ENCODE measurements at regions not wholly inside any gene's neighbourhood (a gene's known extent, or its start where the extent isn't known, plus 50 kb on each side); places are given as distances from the start of the nearest gene placed in this dataset.

DNA sequence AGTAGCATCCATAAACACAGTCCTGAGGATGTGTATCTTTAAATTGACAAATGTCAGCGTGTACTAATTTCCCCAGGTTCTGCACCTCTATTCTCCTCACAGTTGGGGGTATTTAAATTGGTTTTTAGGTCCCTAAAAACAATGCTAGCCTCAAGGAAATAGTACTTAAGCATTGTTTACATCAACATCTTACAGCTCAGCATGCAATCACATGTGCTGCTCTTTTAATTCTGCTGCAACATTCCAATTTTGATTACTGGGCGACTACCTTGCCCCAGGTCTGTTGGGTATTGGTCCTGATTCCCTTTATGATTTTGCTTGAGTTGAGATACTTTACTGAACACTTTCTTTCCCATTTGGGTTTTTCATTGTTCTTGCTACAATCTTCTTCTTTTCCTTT, 616.6 kb downstream of the CCER1 start:
- TF ChIP-seq, protein P1, sequence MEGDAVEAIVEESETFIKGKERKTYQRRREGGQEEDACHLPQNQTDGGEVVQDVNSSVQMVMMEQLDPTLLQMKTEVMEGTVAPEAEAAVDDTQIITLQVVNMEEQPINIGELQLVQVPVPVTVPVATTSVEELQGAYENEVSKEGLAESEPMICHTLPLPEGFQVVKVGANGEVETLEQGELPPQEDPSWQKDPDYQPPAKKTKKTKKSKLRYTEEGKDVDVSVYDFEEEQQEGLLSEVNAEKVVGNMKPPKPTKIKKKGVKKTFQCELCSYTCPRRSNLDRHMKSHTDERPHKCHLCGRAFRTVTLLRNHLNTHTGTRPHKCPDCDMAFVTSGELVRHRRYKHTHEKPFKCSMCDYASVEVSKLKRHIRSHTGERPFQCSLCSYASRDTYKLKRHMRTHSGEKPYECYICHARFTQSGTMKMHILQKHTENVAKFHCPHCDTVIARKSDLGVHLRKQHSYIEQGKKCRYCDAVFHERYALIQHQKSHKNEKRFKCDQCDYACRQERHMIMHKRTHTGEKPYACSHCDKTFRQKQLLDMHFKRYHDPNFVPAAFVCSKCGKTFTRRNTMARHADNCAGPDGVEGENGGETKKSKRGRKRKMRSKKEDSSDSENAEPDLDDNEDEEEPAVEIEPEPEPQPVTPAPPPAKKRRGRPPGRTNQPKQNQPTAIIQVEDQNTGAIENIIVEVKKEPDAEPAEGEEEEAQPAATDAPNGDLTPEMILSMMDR (IDR thresholded peaks at IDR 0.05; ENCODE audit: insufficient read depth, missing control alignments) = no peak
- DNase-seq (ENCODE audit: insufficient read length, low spot score) = no peak
- FAIRE-seq = no peak

DNA sequence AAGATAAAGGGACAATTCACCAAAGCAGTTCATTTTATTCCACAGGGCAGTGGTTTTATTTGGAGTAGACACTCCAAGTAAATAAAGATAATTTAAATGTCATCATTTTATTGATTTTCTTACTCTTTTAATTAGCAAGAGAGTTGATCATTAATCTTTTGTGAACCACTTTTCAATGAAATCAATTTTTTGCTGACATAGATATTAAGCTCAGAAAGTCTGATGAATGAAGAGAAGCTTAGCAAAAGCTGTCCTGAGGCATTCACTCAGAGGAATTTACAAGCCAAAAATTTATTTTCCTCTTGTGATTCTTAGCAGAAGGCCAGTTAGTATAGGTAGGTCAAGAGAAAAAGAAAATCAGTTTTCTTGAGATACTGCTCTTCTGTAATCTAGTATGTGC, 618.0 kb downstream of the CCER1 start:
- DNase-seq (ENCODE audit: insufficient read length, low spot score) (no peak), FAIRE-seq (no peak)
- TF ChIP-seq, protein P1 (IDR thresholded peaks at IDR 0.05; ENCODE audit: insufficient read depth, missing control alignments) = no peak

DNA sequence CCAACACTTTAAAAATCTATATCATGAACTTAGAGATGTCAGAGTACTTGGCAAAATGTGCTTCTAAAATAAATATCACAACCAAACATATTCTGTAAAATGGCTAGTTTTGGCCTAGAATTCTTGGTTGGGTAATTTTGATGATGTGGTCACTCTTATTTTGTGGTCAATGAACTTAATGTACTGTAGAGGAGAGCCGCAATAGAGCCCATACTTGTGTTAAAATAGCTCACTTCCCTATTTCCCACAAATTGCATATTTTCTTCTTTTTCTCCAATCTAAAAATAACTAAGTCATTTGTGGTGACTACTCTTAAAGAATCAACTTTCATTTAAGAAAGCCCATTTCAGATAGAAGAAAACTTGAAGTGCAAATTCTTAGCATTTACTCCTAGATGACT, 619.4 kb downstream of the CCER1 start:
- TF ChIP-seq, protein P1 (IDR thresholded peaks at IDR 0.05; ENCODE audit: insufficient read depth, missing control alignments) = no peak
- peak; percentile 6 for FAIRE-seq
- no peak for DNase-seq (ENCODE audit: insufficient read length, low spot score)

DNA sequence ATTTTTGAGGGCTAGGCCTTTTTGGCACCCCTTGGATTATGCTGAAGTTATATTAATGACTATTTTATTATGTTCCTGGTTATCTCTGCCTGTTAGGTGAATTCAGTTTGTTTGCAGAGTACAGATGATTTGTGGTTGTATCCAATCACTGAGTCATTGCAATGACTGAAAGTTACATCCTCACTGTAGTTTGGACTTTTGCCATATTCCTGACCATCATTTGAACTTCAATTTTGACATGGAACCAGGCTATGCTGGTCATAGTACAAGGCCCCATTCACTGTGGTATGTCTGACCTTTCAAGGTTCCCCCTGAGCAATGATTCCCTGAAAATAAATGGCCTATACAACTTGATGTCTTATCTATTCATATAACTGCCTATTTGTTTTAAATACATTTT, 621.0 kb downstream of the CCER1 start:
- DNase-seq (ENCODE audit: insufficient read length, low spot score) (no peak), FAIRE-seq (peak; percentile 77)
- TF ChIP-seq, protein P1 (IDR thresholded peaks at IDR 0.05; ENCODE audit: insufficient read depth, missing control alignments) = no peak

DNA sequence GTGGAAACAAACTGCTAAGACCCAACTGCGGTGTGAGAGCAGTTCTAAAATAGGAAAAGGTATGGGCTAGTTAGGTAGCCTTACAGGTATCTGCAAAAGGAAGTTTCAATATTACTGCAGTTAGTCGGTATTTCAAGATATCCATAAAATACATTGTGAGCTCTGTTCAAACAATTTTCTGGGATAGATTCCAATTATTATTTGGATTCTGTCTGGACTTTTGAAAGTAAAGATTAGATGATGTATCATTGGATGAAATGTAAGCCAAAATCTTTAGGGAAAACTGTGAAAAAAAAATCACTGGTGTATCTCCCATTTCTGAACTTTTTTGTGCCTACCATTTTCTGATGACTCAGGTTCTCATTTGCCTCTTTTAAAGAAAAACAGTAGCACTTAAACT, 621.6 kb downstream of the CCER1 start:
- DNase-seq (ENCODE audit: insufficient read length, low spot score) (no peak), FAIRE-seq (no peak)
- TF ChIP-seq, protein P1 (IDR thresholded peaks at IDR 0.05; ENCODE audit: insufficient read depth, missing control alignments) = no peak

DNA sequence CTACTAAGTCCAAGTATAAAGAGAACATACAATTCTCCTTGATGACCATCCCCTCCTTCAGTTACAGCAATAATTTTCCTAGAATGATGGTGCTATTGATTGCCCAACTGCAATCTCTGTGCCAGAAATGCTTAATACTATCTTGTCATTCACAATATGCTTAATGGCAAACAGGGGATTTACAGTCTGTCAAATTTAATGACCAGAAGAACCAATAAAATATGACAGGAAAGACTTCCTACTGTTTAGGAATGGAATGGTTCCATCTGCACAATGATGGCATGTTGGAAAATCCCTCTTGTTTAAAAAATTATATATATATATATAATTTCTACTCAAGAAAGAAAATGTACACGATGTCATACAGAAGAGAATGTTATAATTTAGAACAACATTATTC, 623.2 kb downstream of the CCER1 start:
- TF ChIP-seq, protein P1 (IDR thresholded peaks at IDR 0.05; ENCODE audit: insufficient read depth, missing control alignments) = no peak
- FAIRE-seq (no peak), DNase-seq (ENCODE audit: insufficient read length, low spot score) (no peak)

DNA sequence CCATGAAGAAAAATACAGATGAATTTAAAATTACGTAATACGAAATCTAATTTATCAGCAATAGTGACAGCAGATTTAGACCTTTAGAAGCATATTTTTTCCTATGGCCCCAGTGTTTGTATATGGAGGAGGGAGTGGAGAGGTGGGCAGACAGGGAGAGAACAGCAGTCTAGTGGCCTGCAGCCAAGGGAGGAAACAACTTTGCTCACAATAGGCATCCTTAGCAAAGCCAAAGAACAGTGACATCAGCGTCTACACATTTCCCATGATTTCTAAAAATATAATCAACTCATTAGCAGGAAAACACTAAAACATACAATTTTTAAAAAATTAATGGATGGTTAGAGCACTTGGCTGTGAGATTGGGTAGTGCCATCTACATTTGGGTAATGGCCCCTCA, 622.6 kb upstream of the ATP2B1 start:
- no peak for DNase-seq (ENCODE audit: insufficient read length, low spot score)
- TF ChIP-seq, protein P1 (IDR thresholded peaks at IDR 0.05; ENCODE audit: insufficient read depth, missing control alignments) = no peak

More for the DNA sequence above, 622.6 kb upstream of the ATP2B1 start:
- FAIRE-seq = no peak

Data from D721Med (cell line).